DMS153 treated with DMSO at 0.1 percent for 48 hours (cell line): ENCODE measurements at regions not wholly inside any gene's neighbourhood (a gene's known extent, or its start where the extent isn't known, plus 50 kb on each side); places are given as distances from the start of the nearest gene placed in this dataset.

ENCODE experiments used
- DNase-seq: peaks from one replicate; lab custom pipeline; 2025; ENCODE audit not compliant: unreplicated experiment; lab: John Stamatoyannopoulos, UW

GRCh38 chrX:45758738-45759397, 558.2 kb upstream of the DIPK2B start:
- DNase-seq = no peak

DNA sequence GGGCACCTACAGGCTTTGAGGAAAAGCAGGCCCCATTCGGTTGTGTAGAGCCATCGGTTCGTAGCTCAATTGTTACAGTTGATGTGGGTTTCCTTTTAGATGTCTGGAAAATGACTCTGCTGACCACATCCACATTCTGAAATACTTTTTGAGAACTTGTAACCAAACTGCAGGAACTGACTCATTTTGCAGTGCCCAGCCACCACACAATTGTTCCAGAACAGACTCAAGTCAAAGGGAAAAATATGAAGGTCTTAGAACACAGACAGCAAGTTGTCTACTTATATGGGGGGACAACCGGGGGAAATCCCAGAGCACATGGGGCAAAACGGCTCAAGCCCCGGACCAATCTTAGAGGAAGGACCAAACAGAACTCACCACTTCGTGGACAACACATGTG, 557.6 kb upstream of the DIPK2B start:
- DNase-seq = no peak

DNA sequence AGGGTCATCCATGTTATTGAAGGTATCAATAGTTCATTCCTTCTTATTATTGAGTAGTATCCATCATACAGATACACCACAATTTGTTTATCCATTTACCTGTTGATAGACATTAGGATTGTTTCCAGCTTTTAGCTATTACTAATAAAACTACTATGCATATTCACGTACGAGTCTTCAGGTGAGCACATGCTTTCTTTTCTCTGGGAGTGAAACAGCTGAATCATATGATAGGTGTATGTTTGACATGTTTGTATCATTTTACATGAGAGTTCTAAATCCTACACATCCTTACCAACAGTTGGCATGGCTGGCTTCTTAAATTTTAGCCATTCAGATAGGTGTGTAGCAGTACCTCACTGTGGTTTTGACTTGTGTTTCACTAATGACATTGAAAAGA, 556.6 kb upstream of the DIPK2B start:
- DNase-seq = no peak

- DNase-seq = peak; percentile 13
Observed at GRCh38 chrX:45756557-45756956, 555.9 kb upstream of the DIPK2B start.

- DNase-seq = no peak
Observed at GRCh38 chrX:45755703-45756102, 555.0 kb upstream of the DIPK2B start.

GRCh38 chrX:45751156-45751555, 550.5 kb upstream of the DIPK2B start:
- no peak for DNase-seq

GRCh38 chrX:45750639-45751038, 550.0 kb upstream of the DIPK2B start:
- no peak for DNase-seq

DNA sequence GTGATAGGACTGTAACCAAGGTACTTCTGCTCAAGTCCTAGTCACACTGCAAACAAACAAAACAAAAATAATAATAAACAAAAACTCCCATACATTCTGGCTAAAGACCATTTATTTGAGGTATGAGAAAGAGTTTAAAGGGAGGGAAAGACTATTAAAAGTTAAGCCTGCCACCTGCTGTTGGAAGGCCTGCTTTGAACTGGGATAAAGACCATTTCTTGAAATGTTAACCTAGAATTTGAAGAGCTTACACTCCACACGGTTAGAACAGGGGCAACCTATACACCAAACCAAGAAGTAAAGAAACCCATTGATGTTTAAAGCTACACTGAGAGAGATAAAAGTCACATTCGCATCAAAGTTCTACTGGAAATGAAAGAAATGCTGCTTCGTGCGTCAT, 548.7 kb upstream of the DIPK2B start:
- DNase-seq = no peak

- no peak for DNase-seq
Observed at GRCh38 chrX:45748369-45748774, 547.7 kb upstream of the DIPK2B start.

DNA sequence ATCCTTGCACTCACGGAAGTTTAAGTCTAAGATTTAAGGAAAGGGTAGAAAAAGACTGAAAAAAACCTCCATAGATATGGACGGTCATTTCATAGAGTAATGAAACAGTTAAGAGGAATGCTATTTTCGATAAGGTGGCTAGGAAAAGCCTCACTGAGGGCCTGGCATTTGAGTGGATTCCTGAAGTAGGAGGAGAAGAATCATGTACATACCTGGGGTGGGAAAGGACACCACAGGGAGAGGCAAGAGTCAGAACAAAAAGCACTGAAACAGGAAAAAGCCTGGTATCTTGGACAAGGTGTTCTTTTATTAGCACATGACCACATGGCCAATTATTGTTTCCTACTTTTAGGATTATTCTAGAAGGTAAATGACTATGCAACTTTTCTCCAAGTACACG, 547.2 kb upstream of the DIPK2B start:
- DNase-seq = no peak

- DNase-seq = no peak
Observed at GRCh38 chrX:45745479-45745878, 544.8 kb upstream of the DIPK2B start.

GRCh38 chrX:45743906-45744625, 543.4 kb upstream of the DIPK2B start:
- no peak for DNase-seq

DNA sequence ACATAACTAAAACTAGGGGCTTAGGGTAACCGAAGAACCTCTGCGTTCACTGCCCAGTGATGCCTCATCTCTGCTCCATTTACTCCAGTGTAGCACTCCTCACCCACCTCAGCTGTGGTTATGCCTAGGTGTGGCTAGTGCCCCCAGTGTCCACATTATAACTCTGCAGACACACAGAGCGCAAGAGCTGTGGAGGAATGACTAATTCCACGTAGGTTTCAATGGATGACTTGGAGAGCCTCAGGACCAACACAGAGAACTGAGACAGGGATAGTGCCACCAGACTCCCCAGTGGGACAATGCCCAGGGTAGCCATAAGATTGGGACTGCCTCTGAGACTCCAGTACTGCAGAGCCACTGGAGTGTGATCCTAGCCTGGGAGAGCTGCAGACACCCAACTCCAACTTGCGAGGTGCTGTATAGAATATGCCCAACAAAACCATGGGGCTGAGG, 542.4 kb upstream of the DIPK2B start:
- DNase-seq = no peak

DNA sequence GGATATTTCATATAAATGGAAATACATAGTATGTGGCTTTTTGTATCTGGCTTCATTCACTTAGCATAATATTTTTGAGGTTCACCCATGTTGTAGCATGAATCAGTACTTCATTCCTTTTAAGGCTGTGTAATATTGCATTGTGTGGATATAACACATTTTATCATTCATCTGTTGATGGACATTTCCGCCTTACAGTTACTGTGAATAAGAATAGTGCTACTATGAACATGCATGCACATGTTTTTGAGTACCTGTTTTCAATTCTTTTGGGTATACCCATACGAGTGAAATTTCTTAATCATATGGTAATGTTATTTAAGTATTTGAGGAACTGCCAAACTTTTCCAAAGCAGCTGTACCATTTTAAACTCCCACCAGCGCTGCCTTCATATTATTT, 539.6 kb upstream of the DIPK2B start:
- no peak for DNase-seq

GRCh38 chrX:45735571-45735970, 534.9 kb upstream of the DIPK2B start:
- no peak for DNase-seq

- DNase-seq = no peak
Observed at GRCh38 chrX:45731448-45731847, 530.8 kb upstream of the DIPK2B start.

DNA sequence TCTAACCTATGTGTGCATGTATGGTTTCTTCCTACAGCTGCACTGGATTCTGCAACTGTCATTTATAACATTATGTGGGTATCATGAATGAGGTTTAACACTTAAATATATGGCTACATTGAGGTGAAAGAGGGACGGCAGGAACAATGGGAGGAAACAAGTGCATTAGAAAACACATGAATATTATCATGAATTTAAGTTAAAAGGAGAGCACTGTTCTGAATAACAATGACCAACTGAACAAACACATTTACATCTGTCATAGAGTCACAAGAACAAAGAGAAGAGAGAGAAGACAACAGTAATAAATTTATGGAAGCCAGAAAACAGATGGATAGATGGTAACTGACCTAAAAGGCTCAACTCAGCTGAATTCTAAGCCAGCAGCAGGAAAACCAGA, 527.1 kb upstream of the DIPK2B start:
- DNase-seq = no peak

GRCh38 chrX:45722471-45722870, 521.8 kb upstream of the DIPK2B start:
- no peak for DNase-seq

DNA sequence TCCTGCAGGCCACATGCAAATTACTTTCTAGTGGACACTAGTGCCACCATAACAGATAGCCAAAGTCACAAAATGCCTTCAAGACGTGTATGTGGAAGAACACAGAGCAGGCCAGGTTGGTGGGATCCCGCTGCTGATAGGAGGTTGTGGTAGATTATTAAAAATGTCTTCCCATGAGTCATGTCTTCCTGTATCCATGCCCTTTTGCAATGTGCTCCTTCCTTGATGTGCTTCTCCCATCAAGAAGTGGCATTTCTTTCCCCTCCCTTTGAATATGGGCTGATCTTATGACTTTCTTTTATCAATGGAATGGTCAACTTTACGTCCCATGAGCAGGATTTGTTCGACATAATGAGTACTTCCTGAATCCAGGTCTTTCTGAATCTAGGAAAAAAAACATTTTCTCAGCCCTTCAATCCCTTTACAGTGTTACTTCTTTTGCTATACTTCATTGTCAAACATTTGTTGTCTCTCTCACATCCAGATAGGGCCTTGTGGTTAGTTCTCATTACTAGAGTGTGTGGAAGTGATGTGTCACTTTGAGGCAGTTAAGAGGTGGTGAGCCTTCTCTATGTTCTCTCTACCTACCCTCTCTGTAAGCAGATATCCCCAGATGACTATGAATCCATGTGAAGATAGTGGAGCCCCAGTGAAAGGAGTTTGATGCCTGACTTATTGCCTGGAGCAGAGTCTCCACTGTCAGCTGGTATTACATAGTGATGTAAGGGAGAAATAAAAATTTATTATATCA, 519.2 kb upstream of the DIPK2B start:
- no peak for DNase-seq

- no peak for DNase-seq
Observed at GRCh38 chrX:45718676-45719075, 518.0 kb upstream of the DIPK2B start.

- no peak for DNase-seq
Observed at GRCh38 chrX:45716750-45717149, 516.1 kb upstream of the DIPK2B start.

GRCh38 chrX:45715748-45716147, 515.1 kb upstream of the DIPK2B start:
- no peak for DNase-seq
